Bronchial epithelial cell (primary cell): ENCODE measurements at regions not wholly inside any gene's neighbourhood (a gene's known extent, or its start where the extent isn't known, plus 50 kb on each side); places are given as distances from the start of the nearest gene placed in this dataset.

Source experiments
- DNase-seq: peaks from one replicate; pipeline ENCODE4 v3.0.0-alpha.2; 2010; ENCODE audit warnings: low read depth
- FAIRE-seq: peaks from 2 replicates; lab custom pipeline; 2011; peaks lifted over from hg19 to GRCh38; lab: Jason Lieb, UNC
- H3K27me3 ChIP-seq: 2 replicates; pipeline ENCODE4 v1.5.1; 2011; ENCODE audit warnings: low read length; ENCODE audit not compliant: control insufficient read depth, insufficient read depth
- H3K36me3 ChIP-seq: 2 replicates; pipeline ENCODE4 v1.5.1; 2011; ENCODE audit warnings: low read length; ENCODE audit not compliant: control insufficient read depth, insufficient read depth
- H3K4me3 ChIP-seq: 2 replicates; pipeline ENCODE4 v1.5.1; 2011; ENCODE audit warnings: mild to moderate bottlenecking, low read depth, low read length, control low read depth
- CTCF ChIP-seq: IDR thresholded peaks from 2 replicates; pipeline ENCODE4 v1.5.1; 2011; ENCODE audit warnings: mild to moderate bottlenecking, moderate library complexity, low read length, control low read depth, inconsistent platforms; ENCODE audit not compliant: insufficient read depth, severe bottlenecking

GRCh38 chr12:60644076-60644475 is 1048.2 kb downstream of the SLC16A7 start:
- Histone ChIP-seq H3K36me3 (no peaks in the 10 kb centered on the region), H3K27me3 (no peaks in the 10 kb centered on the region), H3K4me3 (no peak overlapping the region)
- DNase-seq (no peak), FAIRE-seq (no peak)
- no peak for TF ChIP-seq CTCF

- Histone ChIP-seq H3K36me3 (no peaks in the 10 kb centered on the region), H3K27me3 (no peaks in the 10 kb centered on the region), H3K4me3 (no peak overlapping the region)
- FAIRE-seq (no peak), DNase-seq (no peak)
- no peak for TF ChIP-seq CTCF
These were observed 1071.1 kb downstream of the SLC16A7 start for GRCh38 chr12:60666895-60667294.

- DNase-seq (no peak), FAIRE-seq (peak; percentile 13)
- H3K36me3 ChIP-seq, result no peaks in the 10 kb centered on the region
These were observed 1077.1 kb downstream of the SLC16A7 start for GRCh38 chr12:60672949-60673348.

GRCh38 chr12:60684988-60685655 is 1089.3 kb downstream of the SLC16A7 start:
- no peaks in the 10 kb centered on the region for H3K27me3 ChIP-seq
- no peak for DNase-seq
- H3K4me3 ChIP-seq, result no peak overlapping the region
- no peak for FAIRE-seq
- no peaks in the 10 kb centered on the region for H3K36me3 ChIP-seq
- TF ChIP-seq CTCF, result no peak

More at GRCh38 chr12:60672949-60673348, 1077.1 kb downstream of the SLC16A7 start:
- Histone ChIP-seq H3K4me3 (no peak overlapping the region), H3K27me3 (no peaks in the 10 kb centered on the region)
- no peak for TF ChIP-seq CTCF

GRCh38 chr12:60689137-60689536 is 1093.3 kb downstream of the SLC16A7 start:
- peak; percentile 18 for DNase-seq
- no peak for TF ChIP-seq CTCF

More at GRCh38 chr12:60689137-60689536, 1093.3 kb downstream of the SLC16A7 start:
- no peaks in the 10 kb centered on the region for H3K36me3 ChIP-seq
- no peaks in the 10 kb centered on the region for H3K27me3 ChIP-seq
- H3K4me3 ChIP-seq, result no peak overlapping the region
- FAIRE-seq, result no peak
